AG10803 (cell line): ENCODE measurements at regions not wholly inside any gene's neighbourhood (a gene's known extent, or its start where the extent isn't known, plus 50 kb on each side); places are given as distances from the start of the nearest gene placed in this dataset.
A peak's percentile ranks its signal among the peaks of the same experiment; 100 is the strongest.
"Not testable (repeated sequence)": the region's sequence is repeated elsewhere in the genome, so short reads cannot be mapped to it uniquely, and the experiment has no call there.

Experiments used
- DNase-seq: peaks from one replicate; pipeline ENCODE4 v3.0.0; 2010; ENCODE audit warnings: low read depth
- H3K4me3 ChIP-seq: 2 replicates; pipeline ENCODE4 v1.5.1; 2011; ENCODE audit warnings: mild to moderate bottlenecking, low read length, control low read depth
- CTCF ChIP-seq: conservative IDR thresholded peaks from 2 replicates; pipeline ENCODE4 v1.5.1; 2011; ENCODE audit warnings: mild to moderate bottlenecking, low read length, control low read depth, inconsistent platforms

GRCh38 chr20:58573986-58574385, 58.8 kb upstream of the APCDD1L start:
- TF ChIP-seq CTCF = no peak
- no peak overlapping the region for H3K4me3 ChIP-seq
- no peak for DNase-seq

- TF ChIP-seq CTCF = no peak
- H3K4me3 ChIP-seq = no peak overlapping the region
- DNase-seq = no peak
These were observed 58.1 kb upstream of the APCDD1L start for GRCh38 chr20:58573257-58573656.

GRCh38 chr20:58572428-58572763, 57.2 kb upstream of the APCDD1L start:
- DNase-seq = not testable (repeated sequence)

GRCh38 chr20:58571693-58572427, 56.7 kb upstream of the APCDD1L start:
- no peak for DNase-seq
- TF ChIP-seq CTCF = no peak
- no peak overlapping the region for H3K4me3 ChIP-seq

More at GRCh38 chr20:58572428-58572763, 57.2 kb upstream of the APCDD1L start:
- H3K4me3 ChIP-seq = not testable (repeated sequence)

GRCh38 chr20:58571356-58571692, 56.1 kb upstream of the APCDD1L start:
- no peak overlapping the region for H3K4me3 ChIP-seq
- no peak for TF ChIP-seq CTCF
- no peak for DNase-seq

- peak; percentile 48 for DNase-seq
- TF ChIP-seq CTCF = no peak
These were observed 55.1 kb upstream of the APCDD1L start for GRCh38 chr20:58570204-58570859.

GRCh38 chr20:58569241-58570125, 54.3 kb upstream of the APCDD1L start:
- H3K4me3 ChIP-seq = no peak overlapping the region
- TF ChIP-seq CTCF = no peak
- DNase-seq = no peak

More at GRCh38 chr20:58570204-58570859, 55.1 kb upstream of the APCDD1L start:
- no peak overlapping the region for H3K4me3 ChIP-seq
